Spleen (tissue), 11 donors: ENCODE measurements at regions not wholly inside any gene's neighbourhood (a gene's known extent, or its start where the extent isn't known, plus 50 kb on each side); places are given as distances from the start of the nearest gene placed in this dataset.

Experiments used
- DNase-seq: peaks from one replicate; pipeline ENCODE4 v3.0.0-alpha.2; 2020
- H3K27ac ChIP-seq, 8 donors: fragments of 200-600 bp; sonication (generic) in 7 of 8; 1 replicate in 4 of 8; 2 replicates in 4 of 8; pipeline versions ENCODE4 v1.5.0 to v1.8.0; 2016 to 2021; ENCODE audit warnings: inconsistent platforms in 4 of 8, mild to moderate bottlenecking in 4 of 8, moderate library complexity in 1 of 8
- H3K27me3 ChIP-seq, 7 donors: fragments of 200-600 bp; sonication (generic) in 6 of 7; replicated peaks in 1 of 7; 1 replicate in 4 of 7; 2 replicates in 3 of 7; pipeline versions ENCODE4 v1.5.0 to v1.8.0; 2016 to 2021; ENCODE audit warnings: inconsistent platforms in 3 of 7, mild to moderate bottlenecking in 1 of 7
- H3K36me3 ChIP-seq, 6 donors: fragments of 200-600 bp; sonication (generic) in 5 of 6; 1 replicate in 4 of 6; 2 replicates in 2 of 6; pipeline versions ENCODE4 v1.5.0 to v1.8.0; 2016 to 2021; ENCODE audit warnings: inconsistent platforms in 2 of 6
- H3K4me1 ChIP-seq, 6 donors: fragments of 200-600 bp; sonication (generic) in 5 of 6; 1 replicate in 3 of 6; 2 replicates in 3 of 6; pipeline versions ENCODE4 v1.5.0 to v1.8.0; 2016 to 2021; ENCODE audit warnings: inconsistent platforms in 3 of 6
- H3K4me3 ChIP-seq, 8 donors: fragments of 200-600 bp; sonication (generic) in 7 of 8; 1 replicate in 4 of 8; 2 replicates in 4 of 8; pipeline versions ENCODE4 v1.5.0 to v1.8.0; 2016 to 2021; ENCODE audit warnings: inconsistent platforms in 4 of 8, mild to moderate bottlenecking in 4 of 8, moderate library complexity in 2 of 8
- H3K9me3 ChIP-seq, 8 donors: fragments of 200-600 bp; sonication (generic) in 7 of 8; 1 replicate in 4 of 8; 2 replicates in 4 of 8; pipeline versions ENCODE4 v1.5.0 to v1.8.0; 2016 to 2021; ENCODE audit warnings: inconsistent platforms in 4 of 8
- CTCF ChIP-seq, 11 experiments: fragments of 200-600 bp in 7 of 11; fragments of 450-650 bp in 4 of 11; sonication (generic) in 4 of 11; IDR thresholded peaks in 8 of 11; conservative IDR thresholded peaks in 3 of 11; 1 replicate in 7 of 11; 2 replicates in 4 of 11; pipeline versions ENCODE4 v1.4.0 to v1.8.0; 2016 to 2021; ENCODE audit warnings: antibody characterized with exemption in 11 of 11, inconsistent platforms in 4 of 11, mild to moderate bottlenecking in 1 of 11
- POLR2A ChIP-seq, 3 donors: fragments of 450-650 bp; IDR thresholded peaks; one replicate each; pipeline ENCODE4 v1.5.1; 2017; ENCODE audit warnings: antibody characterized with exemption in 3 of 3, mild to moderate bottlenecking in 1 of 3
- POLR2AphosphoS5 ChIP-seq, 3 donors: sonication (generic); formaldehyde crosslinking; IDR thresholded peaks; one replicate each; pipeline ENCODE4 v1.5.1; 2017; ENCODE audit warnings: antibody characterized with exemption in 3 of 3
- WGBS, 5 donors: extraction: QIAGEN DNeasy Blood & Tissue Kit in 3 of 5; methylation state at CpG; one replicate each; pipeline versions ENCODE4 v1.1.5 to v1.1.7; 2013 to 2018; 5-methylcytosine and 5-hydroxymethylcytosine counted together
- intact Hi-C: fragments of 100-400 bp; cut with DNase I; formaldehyde crosslinking; loops from one replicate; pipeline ENCODE4 v1.15.0; 2023; ENCODE audit warnings: low total_unique reads
- donor health status: healthy with polysubstance abuse.
- donor health status: DM: no; HTN: no; CAD: no; lungs with moderate emphysema.
- donor health status: DM: no; HTN: no; CAD: no.
- donor health status: Bipolar disorder and iron deficiency.
- donor health status: healthy.
- donor health status: DM: no; HTN: no; CAD: no.
- donor health status: DM: yes; HTN: yes; CAD: no.

- DNase-seq: no peak
- no peak overlapping the region for H3K4me3 ChIP-seq
- H3K9me3 ChIP-seq: no peaks in the 10 kb centered on the region
- H3K27ac ChIP-seq: no peak overlapping the region
- WGBS, 5 donors: 66 to 78% (median 76%) methylated on average over 13 to 16 of the region's 16 CpGs
- no peaks in the 10 kb centered on the region for H3K36me3 ChIP-seq
- H3K4me1 ChIP-seq: peaks cover 0 to 5% (median 0%) of the 10 kb centered on the region in 6 donors
- TF ChIP-seq CTCF (IDR thresholded peaks at IDR 0.05 in 8 of 11, conservative IDR thresholded peaks at IDR 0.05 in 3 of 11) (no peak), POLR2A (IDR thresholded peaks at IDR 0.05) (no peak), POLR2AphosphoS5 (IDR thresholded peaks at IDR 0.05) (no peak)
- intact Hi-C loops: no loop called here
- H3K27me3 ChIP-seq: peaks cover 0 to 17% (median 0%) of the 10 kb centered on the region in 7 donors
These were observed 67.7 kb upstream of the ATP11B start for GRCh38 chr3:182725372-182726251.

DNA sequence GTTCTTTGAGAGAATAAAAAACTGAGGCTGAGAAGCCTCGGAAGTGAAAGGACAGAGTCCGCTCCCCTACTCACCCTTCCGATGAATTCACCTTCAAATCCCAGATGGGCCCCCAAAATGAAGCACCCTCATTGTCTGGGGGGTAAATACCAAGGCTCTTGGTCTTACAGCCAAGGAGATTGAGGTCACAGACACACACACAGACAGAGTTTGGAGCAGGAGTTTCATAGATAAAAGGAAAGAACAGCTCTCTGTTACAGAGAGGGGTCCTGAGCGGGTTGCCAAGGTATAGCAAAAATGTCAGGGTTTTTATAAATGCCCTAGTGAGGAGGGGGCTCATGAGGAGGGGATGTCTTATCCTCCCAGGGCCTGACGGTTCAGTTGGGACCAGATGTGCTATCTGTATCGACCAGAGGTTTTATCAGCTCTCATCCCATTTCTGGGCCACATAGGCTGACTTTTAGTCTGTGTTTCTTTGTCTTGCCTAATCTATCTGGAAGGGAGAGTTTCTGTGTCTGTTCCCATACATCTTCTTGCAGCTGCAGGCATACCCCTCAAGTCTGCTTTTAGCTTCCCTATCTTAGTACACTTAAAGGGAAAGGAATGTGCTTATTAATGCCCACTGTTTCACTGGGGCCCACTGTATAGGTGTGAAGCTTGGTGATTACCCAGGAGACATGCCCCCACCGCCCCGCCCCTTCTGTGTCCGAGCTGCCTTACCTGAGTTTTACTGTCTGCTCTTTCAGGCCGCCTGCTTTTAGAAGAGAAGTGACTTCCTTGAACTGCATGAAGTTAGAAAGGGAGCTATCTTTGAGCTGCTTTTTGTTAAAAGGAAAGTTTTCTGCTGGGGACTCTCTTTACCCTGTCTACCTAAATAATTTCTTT, 66.8 kb upstream of the ATP11B start:
- Histone ChIP-seq H3K4me1 (peaks cover 0 to 5% (median 0%) of the 10 kb centered on the region in 6 donors), H3K27me3 (peaks cover 0 to 17% (median 0%) of the 10 kb centered on the region in 7 donors), H3K4me3 (no peak overlapping the region), H3K36me3 (no peaks in the 10 kb centered on the region), H3K9me3 (no peaks in the 10 kb centered on the region), H3K27ac (no peak overlapping the region)
- no peak for DNase-seq
- TF ChIP-seq POLR2AphosphoS5 (IDR thresholded peaks at IDR 0.05) (no peak), CTCF (IDR thresholded peaks at IDR 0.05 in 8 of 11, conservative IDR thresholded peaks at IDR 0.05 in 3 of 11) (no peak), POLR2A (IDR thresholded peaks at IDR 0.05) (no peak)
- WGBS, 5 donors: 76 to 87% (median 85%) methylated on average over 10 of the region's 10 CpGs
- intact Hi-C loops: no loop called here

DNA sequence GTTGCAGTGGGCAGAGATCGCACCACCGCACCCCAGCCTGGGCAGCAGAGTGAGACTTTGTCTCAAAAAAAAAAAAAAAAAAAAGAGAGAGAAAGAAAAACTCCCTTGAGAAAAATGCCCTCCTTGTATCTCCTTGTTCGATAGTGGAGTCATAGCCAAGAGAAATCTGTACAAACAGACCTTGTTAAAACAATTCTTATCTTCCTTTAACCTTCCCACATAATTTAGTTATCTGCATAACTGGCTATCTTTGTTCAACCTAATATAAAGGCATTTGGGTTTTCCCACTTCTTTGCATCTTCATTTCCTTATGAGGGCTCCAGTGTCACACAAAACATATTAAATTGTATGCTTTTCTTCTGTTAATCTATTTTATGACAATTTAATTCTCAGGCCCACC, 65.1 kb upstream of the ATP11B start:
- Histone ChIP-seq H3K4me3 (no peak overlapping the region), H3K36me3 (no peaks in the 10 kb centered on the region), H3K27me3 (peaks cover 0 to 17% (median 0%) of the 10 kb centered on the region in 7 donors), H3K27ac (no peak overlapping the region), H3K4me1 (peaks cover 0 to 5% (median 0%) of the 10 kb centered on the region in 6 donors), H3K9me3 (no peaks in the 10 kb centered on the region)
- intact Hi-C loops: no loop called here
- 82 to 94% (median 91%) methylated on average over 3 of the region's 3 CpGs for WGBS, 5 donors
- no peak for DNase-seq
- TF ChIP-seq POLR2AphosphoS5 (IDR thresholded peaks at IDR 0.05): no peak
- no peak for TF ChIP-seq CTCF (IDR thresholded peaks at IDR 0.05 in 8 of 11, conservative IDR thresholded peaks at IDR 0.05 in 3 of 11)
- no peak for TF ChIP-seq POLR2A (IDR thresholded peaks at IDR 0.05)
